ENCODE measurements at regions not wholly inside any gene's neighbourhood (a gene's known extent, or its start where the extent isn't known, plus 50 kb on each side); places are given as distances from the start of the nearest gene placed in this dataset.

- no peaks in the 10 kb centered on the region for H3K27me3 ChIP-seq
- no peak overlapping the region for H3K27ac ChIP-seq
- no peaks in the 10 kb centered on the region for H3K4me1 ChIP-seq
- no peak for DNase-seq (ENCODE audit: extremely low spot score in 2 of 2)
- TF ChIP-seq CTCF (IDR thresholded peaks at IDR 0.05) (no peak), POLR2A (IDR thresholded peaks at IDR 0.05) (no peak), POLR2AphosphoS5 (IDR thresholded peaks at IDR 0.05; ENCODE audit: insufficient read depth in 1 of 2, low read depth in 1 of 2) (no peak)
- no peak overlapping the region for H3K4me3 ChIP-seq
- intact Hi-C loops (cut with DNase I) = no loop called here
- H3K36me3 ChIP-seq = no peaks in the 10 kb centered on the region
- H3K9me3 ChIP-seq = no peaks in the 10 kb centered on the region
These were observed 611.7 kb downstream of the SNAPC1 start for GRCh38 chr14:62373944-62374343.

GRCh38 chr14:62378057-62378456 is 615.8 kb downstream of the SNAPC1 start:
- DNase-seq (ENCODE audit: extremely low spot score in 2 of 2) = no peak

GRCh38 chr14:62381311-62382070 is 619.3 kb downstream of the SNAPC1 start:
- TF ChIP-seq POLR2A (IDR thresholded peaks at IDR 0.05) (no peak), CTCF (IDR thresholded peaks at IDR 0.05) (no peak), POLR2AphosphoS5 (IDR thresholded peaks at IDR 0.05; ENCODE audit: insufficient read depth in 1 of 2, low read depth in 1 of 2) (no peak)
- Histone ChIP-seq H3K36me3 (no peaks in the 10 kb centered on the region), H3K4me3 (no peak overlapping the region), H3K4me1 (no peaks in the 10 kb centered on the region), H3K27me3 (no peaks in the 10 kb centered on the region), H3K9me3 (no peaks in the 10 kb centered on the region), H3K27ac (no peak overlapping the region)
- no peak for DNase-seq (ENCODE audit: extremely low spot score in 2 of 2)
- intact Hi-C loops (cut with DNase I) = no loop called here

More at GRCh38 chr14:62378057-62378456, 615.8 kb downstream of the SNAPC1 start:
- Histone ChIP-seq H3K4me3 (no peak overlapping the region), H3K4me1 (no peaks in the 10 kb centered on the region), H3K27ac (no peak overlapping the region), H3K27me3 (no peaks in the 10 kb centered on the region), H3K9me3 (no peaks in the 10 kb centered on the region), H3K36me3 (no peaks in the 10 kb centered on the region)
- TF ChIP-seq CTCF (IDR thresholded peaks at IDR 0.05) (no peak), POLR2AphosphoS5 (IDR thresholded peaks at IDR 0.05; ENCODE audit: insufficient read depth in 1 of 2, low read depth in 1 of 2) (no peak), POLR2A (IDR thresholded peaks at IDR 0.05) (no peak)
- intact Hi-C loops (cut with DNase I) = no loop called here

GRCh38 chr14:62409169-62409568 is 636.1 kb downstream of the KCNH5 start:
- TF ChIP-seq POLR2AphosphoS5 (IDR thresholded peaks at IDR 0.05; ENCODE audit: insufficient read depth in 1 of 2, low read depth in 1 of 2) (no peak), POLR2A (IDR thresholded peaks at IDR 0.05) (no peak), CTCF (IDR thresholded peaks at IDR 0.05) (no peak)
- Histone ChIP-seq H3K9me3 (no peaks in the 10 kb centered on the region), H3K36me3 (no peaks in the 10 kb centered on the region), H3K27ac (no peak overlapping the region), H3K4me3 (no peak overlapping the region), H3K27me3 (no peaks in the 10 kb centered on the region), H3K4me1 (no peaks in the 10 kb centered on the region)
- DNase-seq (ENCODE audit: extremely low spot score in 2 of 2) = no peak
- intact Hi-C loops (cut with DNase I) = no loop called here

GRCh38 chr14:62409626-62410300 is 635.5 kb downstream of the KCNH5 start:
- intact Hi-C loops (cut with DNase I) = no loop called here

More at GRCh38 chr14:62409626-62410300, 635.5 kb downstream of the KCNH5 start:
- no peak overlapping the region for H3K27ac ChIP-seq
- no peak overlapping the region for H3K4me3 ChIP-seq
- no peaks in the 10 kb centered on the region for H3K4me1 ChIP-seq
- H3K9me3 ChIP-seq = no peaks in the 10 kb centered on the region
- TF ChIP-seq CTCF (IDR thresholded peaks at IDR 0.05) (no peak), POLR2AphosphoS5 (IDR thresholded peaks at IDR 0.05; ENCODE audit: insufficient read depth in 1 of 2, low read depth in 1 of 2) (no peak), POLR2A (IDR thresholded peaks at IDR 0.05) (no peak)
- H3K36me3 ChIP-seq = no peaks in the 10 kb centered on the region
- no peaks in the 10 kb centered on the region for H3K27me3 ChIP-seq
- DNase-seq (ENCODE audit: extremely low spot score in 2 of 2) = no peak

All from vagina (tissue), 2 donors.